ENCODE measurements at regions not wholly inside any gene's neighbourhood (a gene's known extent, or its start where the extent isn't known, plus 50 kb on each side); places are given as distances from the start of the nearest gene placed in this dataset.

DNA sequence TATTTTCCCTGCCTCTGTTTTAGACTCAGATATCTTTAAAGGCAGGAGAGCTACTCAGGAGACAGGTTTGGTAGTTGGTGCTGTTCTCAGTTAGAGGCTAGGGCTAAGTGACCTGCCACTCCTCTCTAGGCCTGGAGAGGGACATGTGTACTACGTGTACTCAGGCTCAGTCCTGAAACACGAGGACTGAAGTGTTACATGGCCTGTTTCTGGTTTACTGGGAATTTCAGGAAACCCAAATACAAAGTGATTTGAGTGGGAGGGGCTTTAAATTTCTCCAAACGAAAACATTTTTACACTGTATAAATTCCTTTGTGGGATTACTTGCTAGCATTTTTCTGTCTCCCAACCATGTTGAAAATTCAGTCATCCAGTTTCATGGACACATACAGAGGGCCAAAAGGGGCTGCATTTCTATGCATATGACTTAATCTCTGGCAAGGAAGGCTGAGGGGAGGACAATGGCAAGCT lies 343.3 kb downstream of the CYP26B1 start:
- intact Hi-C loops (cut with DNase I; ENCODE audit: low total_unique reads): loop anchor here (5.0 to 10.0 kb wide), 2 partner anchors 200 to 348 kb away; no protein-coding TSS in a partner anchor

DNA sequence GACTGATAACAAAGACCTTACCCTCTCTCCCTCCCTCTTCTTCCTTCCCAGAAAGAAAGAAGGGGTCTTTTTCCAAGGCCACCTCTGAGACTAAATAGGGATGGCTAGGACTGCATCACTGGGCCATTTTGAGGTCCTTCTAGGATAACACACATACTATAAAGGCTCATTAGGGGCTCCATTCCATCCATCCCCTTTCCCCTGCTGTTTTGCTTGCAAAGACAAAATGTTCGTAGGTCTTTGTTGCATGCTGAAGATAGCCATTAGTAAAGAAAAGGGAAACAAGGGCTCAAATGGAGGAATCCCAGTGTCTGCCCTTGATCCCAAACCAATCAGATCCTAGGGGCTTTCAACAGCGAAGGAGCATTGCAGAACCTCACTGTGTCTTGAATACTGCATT lies 344.3 kb downstream of the CYP26B1 start:
- H3K4me3 ChIP-seq: no peak overlapping the region
- no peak for DNase-seq
- H3K36me3 ChIP-seq: no peaks in the 10 kb centered on the region
- H3K27ac ChIP-seq: no peak overlapping the region
- 68 to 89% (median 79%) methylated on average over 2 of the region's 2 CpGs for WGBS, 5 donors
- intact Hi-C loops (cut with DNase I; ENCODE audit: low total_unique reads): loop anchor here (5.0 to 10.0 kb wide), 2 partner anchors 201 to 349 kb away; no protein-coding TSS in a partner anchor
- no peaks in the 10 kb centered on the region for H3K9me3 ChIP-seq
- H3K27me3 ChIP-seq (replicated peaks in 1 of 7): peaks cover 0 to 11% (median 0%) of the 10 kb centered on the region in 7 donors
- TF ChIP-seq, protein P1, sequence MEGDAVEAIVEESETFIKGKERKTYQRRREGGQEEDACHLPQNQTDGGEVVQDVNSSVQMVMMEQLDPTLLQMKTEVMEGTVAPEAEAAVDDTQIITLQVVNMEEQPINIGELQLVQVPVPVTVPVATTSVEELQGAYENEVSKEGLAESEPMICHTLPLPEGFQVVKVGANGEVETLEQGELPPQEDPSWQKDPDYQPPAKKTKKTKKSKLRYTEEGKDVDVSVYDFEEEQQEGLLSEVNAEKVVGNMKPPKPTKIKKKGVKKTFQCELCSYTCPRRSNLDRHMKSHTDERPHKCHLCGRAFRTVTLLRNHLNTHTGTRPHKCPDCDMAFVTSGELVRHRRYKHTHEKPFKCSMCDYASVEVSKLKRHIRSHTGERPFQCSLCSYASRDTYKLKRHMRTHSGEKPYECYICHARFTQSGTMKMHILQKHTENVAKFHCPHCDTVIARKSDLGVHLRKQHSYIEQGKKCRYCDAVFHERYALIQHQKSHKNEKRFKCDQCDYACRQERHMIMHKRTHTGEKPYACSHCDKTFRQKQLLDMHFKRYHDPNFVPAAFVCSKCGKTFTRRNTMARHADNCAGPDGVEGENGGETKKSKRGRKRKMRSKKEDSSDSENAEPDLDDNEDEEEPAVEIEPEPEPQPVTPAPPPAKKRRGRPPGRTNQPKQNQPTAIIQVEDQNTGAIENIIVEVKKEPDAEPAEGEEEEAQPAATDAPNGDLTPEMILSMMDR (IDR thresholded peaks at IDR 0.05 in 8 of 11, conservative IDR thresholded peaks at IDR 0.05 in 3 of 11): no peak
- no peak for TF ChIP-seq POLR2AphosphoS5 (IDR thresholded peaks at IDR 0.05)
- TF ChIP-seq POLR2A (IDR thresholded peaks at IDR 0.05): no peak
- peaks cover 0 to 22% (median 8%) of the 10 kb centered on the region in 6 donors for H3K4me1 ChIP-seq

More for the DNA sequence above, 343.3 kb downstream of the CYP26B1 start:
- TF ChIP-seq, protein P1 (IDR thresholded peaks at IDR 0.05 in 8 of 11, conservative IDR thresholded peaks at IDR 0.05 in 3 of 11): no peak
- TF ChIP-seq POLR2A (IDR thresholded peaks at IDR 0.05): no peak
- no peak for TF ChIP-seq POLR2AphosphoS5 (IDR thresholded peaks at IDR 0.05)
- Histone ChIP-seq H3K9me3 (no peaks in the 10 kb centered on the region), H3K4me1 (peaks cover 0 to 22% (median 8%) of the 10 kb centered on the region in 6 donors), H3K27ac (peak overlapping the region in 1 of 8 donors; percentile 2), H3K36me3 (no peaks in the 10 kb centered on the region), H3K4me3 (no peak overlapping the region), H3K27me3 (replicated peaks in 1 of 7) (peaks cover 0 to 11% (median 0%) of the 10 kb centered on the region in 7 donors)
- 35 to 61% (median 54%) methylated on average over 3 of the region's 3 CpGs for WGBS, 5 donors
- DNase-seq: no peak

DNA sequence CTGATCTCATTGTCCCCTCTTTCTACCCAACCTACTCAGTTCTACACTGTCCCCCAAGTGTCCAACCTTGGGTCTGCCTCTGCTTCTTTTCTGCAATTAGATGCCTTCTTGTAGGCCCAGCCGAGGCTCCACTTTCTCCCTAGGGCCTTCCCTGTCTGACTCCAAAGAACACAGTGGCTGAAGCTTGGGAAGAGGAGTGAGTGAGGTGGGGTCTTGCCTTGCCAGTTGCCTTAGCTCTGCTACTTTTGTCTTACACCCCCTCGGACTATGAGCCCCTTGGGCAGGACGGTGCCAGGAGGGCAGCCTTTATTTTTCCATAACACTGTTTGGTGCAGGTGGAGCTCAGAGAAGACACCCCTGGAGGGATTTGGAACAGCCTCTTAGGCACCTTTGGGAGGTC lies 345.1 kb downstream of the CYP26B1 start:
- no peak overlapping the region for H3K4me3 ChIP-seq
- peaks cover 0 to 22% (median 10%) of the 10 kb centered on the region in 6 donors for H3K4me1 ChIP-seq
- peaks cover 0 to 11% (median 0%) of the 10 kb centered on the region in 7 donors for H3K27me3 ChIP-seq (replicated peaks in 1 of 7)
- intact Hi-C loops (cut with DNase I; ENCODE audit: low total_unique reads): loop anchor here (5.0 to 10.0 kb wide), 2 partner anchors 202 to 350 kb away; no protein-coding TSS in a partner anchor
- 79 to 93% (median 85%) methylated on average over 3 of the region's 3 CpGs for WGBS, 5 donors
- peak; percentile 14 for DNase-seq
- no peak overlapping the region for H3K27ac ChIP-seq
- H3K9me3 ChIP-seq: no peaks in the 10 kb centered on the region
- no peaks in the 10 kb centered on the region for H3K36me3 ChIP-seq
- TF ChIP-seq POLR2A (IDR thresholded peaks at IDR 0.05) (no peak), POLR2AphosphoS5 (IDR thresholded peaks at IDR 0.05) (no peak)
- TF ChIP-seq, protein P1 (IDR thresholded peaks at IDR 0.05 in 8 of 11, conservative IDR thresholded peaks at IDR 0.05 in 3 of 11): no peak

DNA sequence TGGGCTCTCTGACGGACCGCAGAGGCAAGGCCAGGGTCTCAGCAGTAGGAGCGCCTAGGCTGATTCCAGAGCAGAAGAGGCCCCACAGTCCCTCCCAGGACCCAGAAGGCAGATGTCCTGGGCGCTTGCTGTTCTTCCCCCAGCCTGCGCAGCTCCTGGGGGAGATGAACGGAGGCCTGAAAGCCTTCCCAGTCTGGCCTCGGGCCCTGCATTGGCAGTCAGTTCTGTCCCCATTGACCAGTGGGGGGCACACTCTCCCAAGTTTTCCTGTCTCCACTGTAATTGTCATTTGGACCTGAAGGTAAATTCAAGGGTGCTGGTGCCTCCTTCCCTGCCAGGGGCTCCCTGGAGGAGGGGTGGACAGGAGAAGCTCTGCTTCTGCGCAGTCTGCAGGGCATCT lies 345.7 kb downstream of the CYP26B1 start:
- no peak for DNase-seq
- TF ChIP-seq, protein P1 (IDR thresholded peaks at IDR 0.05 in 8 of 11, conservative IDR thresholded peaks at IDR 0.05 in 3 of 11): peak; percentile 12 to 79 (median 61)
- TF ChIP-seq POLR2AphosphoS5 (IDR thresholded peaks at IDR 0.05) (peak in 1 of 3 donors; percentile 44), POLR2A (IDR thresholded peaks at IDR 0.05) (no peak)
- Histone ChIP-seq H3K27ac (peak overlapping the region in 4 of 8 donors; percentile 9 to 28 (median 24)), H3K36me3 (no peaks in the 10 kb centered on the region), H3K9me3 (no peaks in the 10 kb centered on the region), H3K4me1 (peaks cover 0 to 22% (median 10%) of the 10 kb centered on the region in 6 donors), H3K4me3 (no peak overlapping the region), H3K27me3 (replicated peaks in 1 of 7) (peaks cover 0 to 11% (median 0%) of the 10 kb centered on the region in 7 donors)
- WGBS, 5 donors: 50 to 71% (median 66%) methylated on average over 8 of the region's 8 CpGs
- intact Hi-C loops (cut with DNase I; ENCODE audit: low total_unique reads): loop anchor here (5.0 to 10.0 kb wide), 2 partner anchors 203 to 350 kb away; no protein-coding TSS in a partner anchor

Data from spleen (tissue), 11 donors.